T-cell (primary cell): ENCODE measurements at regions not wholly inside any gene's neighbourhood (a gene's known extent, or its start where the extent isn't known, plus 50 kb on each side); places are given as distances from the start of the nearest gene placed in this dataset.
"Not testable (repeated sequence)": the region's sequence is repeated elsewhere in the genome, so short reads cannot be mapped to it uniquely, and the experiment has no call there.

Source experiments
- ATAC-seq, 4 experiments: fragments of 200-7000 bp in 3 of 4; fragments of 150-1000 bp in 1 of 4; cut with Tn5 transposase; replicated peaks in 1 of 4; 1 replicate in 3 of 4; 2 replicates in 1 of 4; pipeline ENCODE4 v1.10.0; 2021; ENCODE audit warnings: moderate library complexity in 3 of 4, mild to moderate bottlenecking in 2 of 4, moderate number of reproducible peaks in 1 of 4
- CTCF ChIA-PET, 2 donors: fragments of 300-600 bp; sonication (Branson Sonifier 250); formaldehyde crosslinking; loops; one replicate each; lab custom pipeline; 2022; ENCODE audit warnings: antibody characterized with exemption in 2 of 2; lab: Charles Lee
- POLR2A ChIA-PET, 2 donors: fragments of 300-600 bp; sonication (Branson Sonifier 250); formaldehyde crosslinking; loops; one replicate each; lab custom pipeline; 2022; ENCODE audit warnings: antibody characterized with exemption in 2 of 2; lab: Charles Lee
- DNase-seq, 35 experiments: peaks; one replicate each; pipeline versions ENCODE4 v3.0.0 to v3.0.0-alpha.2; 2013 to 2023
- H3K27ac ChIP-seq: one replicate; pipeline ENCODE4 v1.5.1; 2013; ENCODE audit warnings: low read length
- H3K27me3 ChIP-seq, 2 experiments: replicated peaks in 1 of 2; 1 replicate in 1 of 2; 2 replicates in 1 of 2; pipeline versions ENCODE4 v1.6.1 to v1.7.0; 2013; ENCODE audit warnings: low read length in 1 of 2, mixed read lengths in 1 of 2; ENCODE audit not compliant: control insufficient read depth in 2 of 2, insufficient read depth in 2 of 2; ENCODE audit errors: extremely low read depth in 1 of 2
- H3K36me3 ChIP-seq, 2 donors: 1 replicate in 1 of 2; 2 replicates in 1 of 2; pipeline versions ENCODE4 v1.6.1 to v1.7.0; 2013; ENCODE audit warnings: low read length in 1 of 2; ENCODE audit not compliant: control insufficient read depth in 2 of 2, insufficient read depth in 1 of 2; ENCODE audit errors: extremely low read depth in 1 of 2
- H3K4me1 ChIP-seq, 2 experiments: 1 replicate in 1 of 2; 2 replicates in 1 of 2; pipeline versions ENCODE4 v1.6.1 to v1.7.0; 2013; ENCODE audit warnings: low read length in 2 of 2, mixed read lengths in 1 of 2; ENCODE audit not compliant: insufficient read depth in 2 of 2, control insufficient read depth in 1 of 2; ENCODE audit errors: extremely low read depth in 1 of 2
- H3K4me3 ChIP-seq, 2 donors: 1 replicate in 1 of 2; 2 replicates in 1 of 2; pipeline versions ENCODE4 v1.5.1 to v1.7.0; 2013; ENCODE audit warnings: mild to moderate bottlenecking in 2 of 2, low read length in 1 of 2, moderate library complexity in 1 of 2; ENCODE audit not compliant: control insufficient read depth in 1 of 2; ENCODE audit errors: extremely low read depth in 1 of 2
- H3K9me3 ChIP-seq: 2 replicates; pipeline ENCODE4 v1.7.0; 2013
- H3K27ac Mint-ChIP-seq, 2 donors: one replicate each; pipeline ENCODE4 v1.8.0; 2020 to 2021; ENCODE audit warnings: mild to moderate bottlenecking in 2 of 2, mixed read lengths in 2 of 2
- H3K27me3 Mint-ChIP-seq, 2 donors: one replicate each; pipeline ENCODE4 v1.8.0; 2021 to 2022; ENCODE audit warnings: mixed read lengths in 2 of 2
- H3K36me3 Mint-ChIP-seq: one replicate; pipeline ENCODE4 v1.8.0; 2021; ENCODE audit warnings: mixed read lengths
- H3K4me1 Mint-ChIP-seq, 3 donors: one replicate each; pipeline ENCODE4 v1.8.0; 2020 to 2022; ENCODE audit warnings: mixed read lengths in 3 of 3, mild to moderate bottlenecking in 1 of 3
- H3K4me3 Mint-ChIP-seq, 3 donors: one replicate each; pipeline ENCODE4 v1.8.0; 2020 to 2022; ENCODE audit warnings: mild to moderate bottlenecking in 3 of 3, mixed read lengths in 3 of 3, moderate library complexity in 3 of 3
- H3K9me3 Mint-ChIP-seq, 3 donors: one replicate each; pipeline ENCODE4 v1.8.0; 2020 to 2022; ENCODE audit warnings: mixed read lengths in 3 of 3
- WGBS: methylation state at CpG from one replicate; pipeline ENCODE4 v1.1.5; 2013; ENCODE audit warnings: missing lambda C conversion rate; ENCODE audit not compliant: insufficient coverage; 5-methylcytosine and 5-hydroxymethylcytosine counted together

DNA sequence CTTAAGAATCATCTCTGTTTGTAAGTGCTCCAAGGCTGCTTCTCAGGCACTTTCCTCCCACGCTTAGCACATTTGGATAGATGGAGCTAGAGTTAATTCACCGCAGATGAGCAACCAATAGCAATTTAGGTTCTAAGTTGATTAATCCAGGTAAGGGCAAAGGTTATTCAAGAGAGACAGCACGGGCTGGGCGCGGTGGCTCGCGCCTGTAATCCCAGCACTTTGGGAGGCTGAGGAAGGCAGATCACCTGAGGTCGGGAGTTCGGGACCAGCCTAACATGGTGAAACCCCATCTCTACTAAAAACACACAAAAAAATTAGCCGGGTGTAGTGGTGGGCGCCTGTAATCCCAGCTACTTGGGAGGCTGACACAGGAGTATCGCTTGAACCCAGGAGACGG, 54.5 kb upstream of the UNC13C start:
- POLR2A ChIA-PET, H3K4me3 Mint-ChIP-seq, H3K4me3 ChIP-seq, H3K27me3 Mint-ChIP-seq, H3K4me1 Mint-ChIP-seq, H3K36me3 Mint-ChIP-seq, H3K27me3 ChIP-seq, H3K4me1 ChIP-seq, H3K27ac Mint-ChIP-seq, H3K36me3 ChIP-seq, ATAC-seq, H3K9me3 ChIP-seq, H3K27ac ChIP-seq, DNase-seq, CTCF ChIA-PET: not testable (repeated sequence)
- H3K9me3 Mint-ChIP-seq, result peaks cover 2 to 16% (median 16%) of the 10 kb centered on the region in 3 donors
- WGBS, result 88% methylated on average over 7 of the region's 13 CpGs

DNA sequence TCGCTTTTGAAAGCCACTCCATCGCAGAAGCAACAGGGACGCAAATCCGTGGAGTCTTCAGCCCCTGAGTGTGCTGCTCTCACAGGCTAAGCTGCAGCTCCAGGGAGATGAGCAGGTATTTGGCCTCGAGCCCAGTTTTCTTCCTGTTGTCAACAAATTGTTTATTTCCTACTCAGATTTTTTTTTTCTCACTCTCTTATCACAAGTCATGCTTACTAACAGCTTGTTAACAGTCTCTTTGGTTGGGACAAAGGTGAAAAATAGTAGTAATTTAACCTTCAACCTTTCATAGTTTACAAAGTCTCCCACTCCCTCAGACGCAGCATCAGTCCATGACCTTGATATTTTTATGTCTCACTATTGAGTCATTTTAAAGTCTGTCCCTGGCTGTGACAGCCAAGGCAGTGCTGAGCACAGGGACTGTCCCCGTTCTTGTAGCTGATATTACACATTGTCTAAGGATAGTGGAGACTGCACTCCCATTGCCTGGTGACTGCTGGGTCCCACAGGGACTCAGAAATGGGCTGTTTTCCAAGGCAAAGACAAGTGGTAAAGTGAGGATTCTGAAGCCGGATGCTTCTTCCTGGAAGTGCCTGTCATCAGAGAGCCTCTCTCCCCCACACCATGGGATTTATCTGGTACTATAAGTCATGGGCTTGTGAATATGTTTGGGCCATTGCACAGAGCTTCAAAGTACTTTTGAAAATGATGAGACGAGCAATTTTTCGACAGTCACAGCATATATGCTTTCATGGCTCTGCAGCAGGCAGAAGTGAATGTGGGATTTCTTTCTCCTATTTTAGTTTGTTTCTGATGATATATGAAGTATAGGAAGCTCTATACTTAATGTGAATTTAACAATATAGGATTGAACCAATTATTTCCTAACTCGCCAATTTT, 59.8 kb upstream of the UNC13C start:
- H3K27me3 ChIP-seq, result no peaks in the 10 kb centered on the region
- no peaks in the 10 kb centered on the region for H3K4me1 Mint-ChIP-seq
- no peak overlapping the region for H3K27ac ChIP-seq
- H3K4me3 Mint-ChIP-seq, result no peak overlapping the region
- H3K36me3 Mint-ChIP-seq, result no peaks in the 10 kb centered on the region
- no peaks in the 10 kb centered on the region for H3K9me3 ChIP-seq
- H3K9me3 Mint-ChIP-seq, result peaks cover 0 to 3% (median 0%) of the 10 kb centered on the region in 3 donors
- 85% methylated on average over 6 of the region's 11 CpGs for WGBS
- no peak overlapping the region for H3K4me3 ChIP-seq
- no peak for ATAC-seq
- ChIA-PET CTCF (no interaction called here), POLR2A (no interaction called here)
- no peak overlapping the region for H3K27ac Mint-ChIP-seq
- no peaks in the 10 kb centered on the region for H3K27me3 Mint-ChIP-seq
- H3K4me1 ChIP-seq, result no peaks in the 10 kb centered on the region
- no peaks in the 10 kb centered on the region for H3K36me3 ChIP-seq
- DNase-seq, result no peak

DNA sequence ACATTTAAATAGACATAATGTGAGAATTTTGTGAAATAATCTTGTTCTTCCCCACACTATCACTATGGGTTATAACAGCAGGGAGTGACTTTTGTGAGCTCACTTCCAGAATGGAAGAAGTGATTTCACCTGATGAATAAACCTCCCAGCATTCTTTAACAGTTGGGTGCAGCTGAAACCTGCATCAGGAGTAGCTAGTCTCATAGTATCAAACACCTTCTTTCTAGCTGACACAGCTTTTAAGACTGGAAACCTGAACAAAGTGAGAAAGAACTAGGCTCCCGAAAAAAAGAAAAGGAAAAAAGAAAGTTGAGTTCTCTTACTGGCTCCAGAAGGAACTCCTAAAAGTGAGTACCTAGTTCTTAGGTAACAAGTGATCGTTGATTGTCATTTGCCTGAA, 61.1 kb upstream of the UNC13C start:
- no peaks in the 10 kb centered on the region for H3K4me1 ChIP-seq
- ATAC-seq (no peak), DNase-seq (no peak)
- H3K4me1 Mint-ChIP-seq, result no peaks in the 10 kb centered on the region
- H3K36me3 Mint-ChIP-seq, result no peaks in the 10 kb centered on the region
- CTCF ChIA-PET, result no interaction called here
- no peak overlapping the region for H3K27ac Mint-ChIP-seq
- H3K9me3 ChIP-seq, result no peaks in the 10 kb centered on the region
- 80% methylated on average over 2 of the region's 2 CpGs for WGBS
- H3K36me3 ChIP-seq, result no peaks in the 10 kb centered on the region
- H3K9me3 Mint-ChIP-seq, result peaks cover 0 to 4% (median 3%) of the 10 kb centered on the region in 3 donors
- POLR2A ChIA-PET, result no interaction called here
- no peak overlapping the region for H3K4me3 ChIP-seq
- H3K27me3 ChIP-seq, result no peaks in the 10 kb centered on the region
- no peaks in the 10 kb centered on the region for H3K27me3 Mint-ChIP-seq
- no peak overlapping the region for H3K4me3 Mint-ChIP-seq
- H3K27ac ChIP-seq, result no peak overlapping the region

DNA sequence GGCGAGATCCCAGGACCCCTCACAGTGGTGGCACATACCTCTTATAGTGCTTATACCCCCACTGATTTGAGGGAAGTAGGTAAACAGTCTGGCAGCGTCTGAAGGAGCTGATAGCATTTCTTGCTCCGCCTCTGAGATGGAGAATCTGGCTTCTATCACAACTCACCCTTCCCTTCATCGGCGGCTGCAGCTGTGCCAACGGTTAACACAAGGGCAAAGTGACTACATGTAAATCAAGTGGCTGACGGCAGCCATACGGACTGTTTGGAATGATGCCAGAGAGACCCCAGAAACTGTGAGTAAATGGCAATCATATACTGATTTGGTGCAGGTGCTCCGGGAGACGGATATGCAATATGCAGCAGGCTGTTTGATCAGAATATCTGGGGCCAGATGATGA, 66.8 kb upstream of the UNC13C start:
- H3K27me3 Mint-ChIP-seq, result no peaks in the 10 kb centered on the region
- Histone ChIP-seq H3K36me3 (no peaks in the 10 kb centered on the region), H3K27me3 (no peaks in the 10 kb centered on the region), H3K27ac (no peak overlapping the region), H3K9me3 (no peaks in the 10 kb centered on the region), H3K4me1 (no peaks in the 10 kb centered on the region), H3K4me3 (no peak overlapping the region)
- POLR2A ChIA-PET, result no interaction called here
- H3K27ac Mint-ChIP-seq, result no peak overlapping the region
- DNase-seq, result no peak
- no peaks in the 10 kb centered on the region for H3K4me1 Mint-ChIP-seq
- CTCF ChIA-PET, result no interaction called here
- ATAC-seq, result no peak
- 96% methylated on average over 4 of the region's 10 CpGs for WGBS
- H3K9me3 Mint-ChIP-seq, result peaks cover 0 to 8% (median 0%) of the 10 kb centered on the region in 3 donors
- no peak overlapping the region for H3K4me3 Mint-ChIP-seq
- H3K36me3 Mint-ChIP-seq, result no peaks in the 10 kb centered on the region

DNA sequence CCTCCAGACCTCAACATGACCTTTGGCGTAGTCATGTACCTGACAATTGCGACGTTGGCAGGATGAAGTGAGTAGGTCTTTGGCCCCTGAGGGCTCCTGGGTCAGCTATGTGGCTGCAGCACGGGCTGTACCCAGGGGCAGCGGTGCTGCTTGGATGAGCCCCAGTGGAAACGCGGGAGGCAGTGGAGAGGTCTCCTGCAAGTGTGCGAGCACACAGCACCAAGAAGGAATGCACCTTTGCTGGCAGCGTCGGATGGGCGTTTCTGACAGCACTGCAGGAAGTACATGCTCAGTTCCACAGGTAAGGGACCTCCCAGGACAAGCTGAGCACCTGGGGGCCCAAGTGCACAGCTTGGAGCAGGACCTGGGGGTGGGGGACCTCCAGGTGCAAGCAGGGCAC, 67.4 kb upstream of the UNC13C start:
- no peak for ATAC-seq
- H3K27ac Mint-ChIP-seq, result no peak overlapping the region
- no peak for DNase-seq
- Histone ChIP-seq H3K27ac (no peak overlapping the region), H3K36me3 (no peaks in the 10 kb centered on the region), H3K4me3 (no peak overlapping the region), H3K27me3 (no peaks in the 10 kb centered on the region), H3K9me3 (no peaks in the 10 kb centered on the region), H3K4me1 (no peaks in the 10 kb centered on the region)
- H3K4me3 Mint-ChIP-seq, result no peak overlapping the region
- ChIA-PET POLR2A (no interaction called here), CTCF (no interaction called here)
- no peaks in the 10 kb centered on the region for H3K27me3 Mint-ChIP-seq
- H3K36me3 Mint-ChIP-seq, result no peaks in the 10 kb centered on the region
- 90% methylated on average over 11 of the region's 11 CpGs for WGBS
- peaks cover 0 to 8% (median 0%) of the 10 kb centered on the region in 3 donors for H3K9me3 Mint-ChIP-seq
- no peaks in the 10 kb centered on the region for H3K4me1 Mint-ChIP-seq

DNA sequence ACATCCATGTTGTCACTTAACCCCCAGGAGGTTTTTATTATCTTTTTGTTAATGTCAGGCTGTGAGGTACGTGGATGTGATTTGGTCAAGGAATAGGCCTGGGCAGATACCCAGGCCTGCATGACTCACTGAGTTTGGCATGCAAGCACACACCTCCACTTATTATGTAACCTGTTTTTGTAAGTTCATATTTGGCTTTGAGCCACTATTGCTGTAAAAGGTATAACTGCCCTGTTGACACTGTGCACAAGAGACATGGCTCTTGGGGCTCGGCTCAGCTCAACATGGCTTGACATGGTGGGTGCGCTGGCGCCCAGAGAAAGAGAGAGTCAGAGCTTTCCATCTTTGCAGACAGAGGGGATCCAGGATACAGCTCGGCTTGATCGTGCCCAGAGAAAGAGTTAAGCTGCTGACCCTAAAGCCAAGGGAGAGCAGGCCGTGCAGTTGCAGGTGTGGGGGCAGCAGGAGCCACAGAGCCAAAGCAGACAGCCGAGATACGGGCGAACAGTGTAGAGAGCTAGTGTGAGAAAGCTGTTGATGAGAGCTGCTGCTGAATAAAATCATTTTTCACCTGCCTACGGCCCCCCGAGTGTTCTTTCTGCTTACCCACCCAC, 67.9 kb upstream of the UNC13C start:
- Mint-ChIP-seq H3K27ac (no peak overlapping the region), H3K4me1 (no peaks in the 10 kb centered on the region), H3K27me3 (no peaks in the 10 kb centered on the region), H3K4me3 (no peak overlapping the region), H3K9me3 (peaks cover 0 to 8% (median 0%) of the 10 kb centered on the region in 3 donors), H3K36me3 (no peaks in the 10 kb centered on the region)
- Histone ChIP-seq H3K4me3 (no peak overlapping the region), H3K36me3 (no peaks in the 10 kb centered on the region), H3K4me1 (no peaks in the 10 kb centered on the region), H3K27me3 (no peaks in the 10 kb centered on the region), H3K9me3 (no peaks in the 10 kb centered on the region), H3K27ac (no peak overlapping the region)
- 85% methylated on average over 6 of the region's 12 CpGs for WGBS
- DNase-seq (no peak), ATAC-seq (no peak)
- CTCF ChIA-PET, result interaction anchor here in 1 of 2 donors (0.6 kb wide), 1 partner anchor 76 kb away, joined by 3 read pairs; no protein-coding TSS in a partner anchor
- POLR2A ChIA-PET, result no interaction called here
